ENCODE measurements at regions not wholly inside any gene's neighbourhood (a gene's known extent, or its start where the extent isn't known, plus 50 kb on each side); places are given as distances from the start of the nearest gene placed in this dataset.
A peak's percentile ranks its signal among the peaks of the same experiment; 100 is the strongest.

DNA sequence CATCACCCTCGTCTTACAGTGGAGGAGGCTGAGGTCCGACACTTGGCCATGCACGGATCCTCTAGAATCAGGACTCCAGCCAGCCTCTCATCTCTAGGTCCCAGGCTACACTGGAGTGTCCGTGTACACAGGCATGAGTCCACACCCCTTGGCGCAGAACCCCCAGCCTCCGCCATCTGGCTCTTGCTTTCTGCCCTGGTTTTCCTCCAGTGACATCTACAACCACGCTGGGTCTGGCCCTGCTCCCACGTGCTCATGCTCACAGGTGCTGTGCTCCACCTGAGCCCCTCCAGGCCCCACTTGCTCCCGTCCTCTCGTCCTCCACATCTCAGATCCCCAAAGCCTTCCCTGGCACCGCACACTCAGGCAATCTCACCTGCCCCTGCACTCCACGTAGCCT lies 260.8 kb downstream of the ENGASE start:
- peak in 1 of 5 donors; percentile 6 for DNase-seq
- intact Hi-C loops (cut with DNase I) = no loop called here
- WGBS, 4 donors = 69 to 74% (median 74%) methylated on average over 12 of the region's 12 CpGs

DNA sequence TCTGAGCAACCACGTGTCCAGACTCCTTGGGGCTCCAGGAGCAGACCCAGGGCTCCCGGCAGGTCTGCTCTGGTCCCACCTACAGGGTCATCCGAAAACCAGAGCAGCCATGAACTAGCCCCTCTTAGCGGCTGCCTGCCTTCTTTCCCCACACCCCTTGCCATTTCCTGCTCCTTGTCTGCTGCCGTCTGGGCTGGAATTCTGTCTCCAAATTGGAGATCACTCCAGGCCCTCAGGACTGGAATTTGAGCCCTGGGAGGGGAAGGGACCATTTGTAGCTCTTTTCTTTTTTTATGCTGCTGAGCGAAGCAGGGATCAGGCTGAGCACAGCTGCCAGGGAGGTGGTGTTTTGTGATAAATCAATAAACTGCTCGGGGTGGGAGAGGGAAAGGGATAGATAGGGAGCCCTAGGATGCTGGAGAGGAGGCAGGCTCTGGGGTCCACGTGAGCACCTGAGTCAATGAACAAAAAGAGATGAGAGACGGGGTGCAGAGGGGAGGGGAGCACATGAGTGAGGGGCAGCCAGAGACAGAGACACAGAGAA lies 257.5 kb downstream of the ENGASE start:
- Histone ChIP-seq H3K4me1 (no peaks in the 10 kb centered on the region), H3K4me3 (no peak overlapping the region), H3K36me3 (no peaks in the 10 kb centered on the region), H3K27me3 (peaks cover 0 to 60% (median 8%) of the 10 kb centered on the region in 9 donors), H3K9me3 (no peaks in the 10 kb centered on the region), H3K27ac (no peak overlapping the region)
- no peak for ATAC-seq
- WGBS, 4 donors = 27 to 35% (median 29%) methylated on average over 9 of the region's 9 CpGs
- TF ChIP-seq POLR2A (IDR thresholded peaks at IDR 0.05) = no peak
- no peak for TF ChIP-seq CTCF (IDR thresholded peaks at IDR 0.05)
- intact Hi-C loops (cut with DNase I) = no loop called here
- peak in 1 of 5 donors; percentile 17 for DNase-seq

More for the DNA sequence above, 260.8 kb downstream of the ENGASE start:
- no peak overlapping the region for H3K4me3 ChIP-seq
- no peak for ATAC-seq
- H3K4me1 ChIP-seq = no peaks in the 10 kb centered on the region
- peaks cover 0 to 52% (median 8%) of the 10 kb centered on the region in 9 donors for H3K27me3 ChIP-seq
- no peak overlapping the region for H3K27ac ChIP-seq
- no peaks in the 10 kb centered on the region for H3K9me3 ChIP-seq
- TF ChIP-seq POLR2A (IDR thresholded peaks at IDR 0.05) = no peak
- H3K36me3 ChIP-seq = no peaks in the 10 kb centered on the region

DNA sequence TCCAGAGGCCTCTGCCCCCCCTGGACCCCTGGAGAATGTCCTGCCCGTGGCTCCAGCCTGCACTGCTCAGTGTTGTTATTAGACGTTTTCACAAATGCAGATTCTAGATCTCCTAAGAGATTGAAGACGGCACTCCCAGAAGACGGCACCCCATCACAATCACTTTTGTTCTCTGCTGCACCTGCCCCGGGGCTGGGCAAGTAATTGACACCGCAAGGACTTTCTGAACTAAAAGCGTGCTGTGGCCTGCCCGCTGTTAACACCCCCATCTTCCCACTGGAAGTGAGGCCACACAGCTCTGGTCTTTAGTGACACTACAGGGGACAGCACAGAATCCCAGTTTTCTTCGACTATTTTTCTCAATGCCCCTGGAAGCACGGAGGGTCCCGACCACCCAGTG lies 256.9 kb downstream of the ENGASE start:
- intact Hi-C loops (cut with DNase I) = no loop called here
- H3K9me3 ChIP-seq = no peaks in the 10 kb centered on the region
- H3K36me3 ChIP-seq = no peaks in the 10 kb centered on the region
- no peak overlapping the region for H3K27ac ChIP-seq
- H3K4me3 ChIP-seq = no peak overlapping the region
- 58 to 68% (median 64%) methylated on average over 11 of the region's 11 CpGs for WGBS, 4 donors
- DNase-seq = no peak
- peaks cover 0 to 63% (median 7%) of the 10 kb centered on the region in 9 donors for H3K27me3 ChIP-seq
- no peak for ATAC-seq
- no peak for TF ChIP-seq CTCF (IDR thresholded peaks at IDR 0.05)
- TF ChIP-seq POLR2A (IDR thresholded peaks at IDR 0.05) = no peak
- no peaks in the 10 kb centered on the region for H3K4me1 ChIP-seq

DNA sequence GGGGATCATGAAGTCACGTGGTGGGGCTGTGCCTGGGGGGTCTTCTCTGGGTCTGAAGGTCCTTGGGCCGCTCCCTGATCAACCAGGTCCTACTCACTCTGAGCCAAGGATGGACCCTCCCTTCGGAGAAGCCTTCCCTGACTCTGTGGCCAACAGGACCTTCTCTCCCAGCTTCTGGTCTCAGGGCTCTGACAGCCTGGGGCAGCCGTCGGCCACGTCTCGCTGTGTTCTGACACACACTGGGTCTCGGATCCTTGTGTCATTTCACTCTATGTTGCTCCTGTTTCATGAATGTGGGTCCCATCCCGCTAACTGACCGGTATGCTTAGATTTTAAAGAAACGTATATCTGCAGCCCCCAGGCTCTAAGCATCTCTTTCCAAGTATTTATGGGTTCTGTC lies 256.1 kb downstream of the ENGASE start:
- Histone ChIP-seq H3K36me3 (no peaks in the 10 kb centered on the region), H3K4me3 (no peak overlapping the region), H3K4me1 (no peaks in the 10 kb centered on the region), H3K9me3 (no peaks in the 10 kb centered on the region), H3K27ac (no peak overlapping the region), H3K27me3 (peaks cover 0 to 63% (median 7%) of the 10 kb centered on the region in 9 donors)
- DNase-seq (peak in 1 of 5 donors; percentile 16), ATAC-seq (no peak)
- 71 to 77% (median 74%) methylated on average over 11 of the region's 11 CpGs for WGBS, 4 donors
- TF ChIP-seq POLR2A (IDR thresholded peaks at IDR 0.05) (no peak), CTCF (IDR thresholded peaks at IDR 0.05) (no peak)
- intact Hi-C loops (cut with DNase I) = no loop called here

DNA sequence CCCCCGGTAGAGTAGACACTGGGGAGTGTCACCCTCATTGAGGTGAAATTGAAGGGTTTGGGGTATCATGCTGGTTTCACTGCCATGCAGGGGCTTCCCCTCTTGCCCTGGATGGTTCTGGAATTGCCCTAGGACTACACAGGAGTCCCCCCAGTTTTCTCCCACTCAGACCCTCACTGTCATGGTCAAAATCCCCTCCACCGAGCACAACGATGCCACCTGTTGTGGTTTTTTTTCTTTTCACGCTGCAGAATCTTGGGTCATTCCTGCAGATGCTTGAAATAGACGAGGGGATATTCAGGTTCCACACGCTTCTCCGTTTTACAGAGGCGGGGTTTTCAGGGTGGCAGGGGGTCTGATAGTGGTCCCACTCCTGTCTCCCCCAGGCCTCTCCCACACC lies 255.6 kb downstream of the ENGASE start:
- H3K27me3 ChIP-seq = peaks cover 0 to 66% (median 7%) of the 10 kb centered on the region in 9 donors
- intact Hi-C loops (cut with DNase I) = no loop called here
- 77 to 85% (median 82%) methylated on average over 8 of the region's 8 CpGs for WGBS, 4 donors

More for the DNA sequence above, 255.6 kb downstream of the ENGASE start:
- Histone ChIP-seq H3K36me3 (no peaks in the 10 kb centered on the region), H3K4me1 (no peaks in the 10 kb centered on the region), H3K9me3 (no peaks in the 10 kb centered on the region), H3K4me3 (no peak overlapping the region), H3K27ac (no peak overlapping the region)
- ATAC-seq = no peak
- TF ChIP-seq POLR2A (IDR thresholded peaks at IDR 0.05) = no peak
- TF ChIP-seq CTCF (IDR thresholded peaks at IDR 0.05) = no peak
- no peak for DNase-seq
